ENCODE measurements at regions not wholly inside any gene's neighbourhood (a gene's known extent, or its start where the extent isn't known, plus 50 kb on each side); places are given as distances from the start of the nearest gene placed in this dataset.

DNA sequence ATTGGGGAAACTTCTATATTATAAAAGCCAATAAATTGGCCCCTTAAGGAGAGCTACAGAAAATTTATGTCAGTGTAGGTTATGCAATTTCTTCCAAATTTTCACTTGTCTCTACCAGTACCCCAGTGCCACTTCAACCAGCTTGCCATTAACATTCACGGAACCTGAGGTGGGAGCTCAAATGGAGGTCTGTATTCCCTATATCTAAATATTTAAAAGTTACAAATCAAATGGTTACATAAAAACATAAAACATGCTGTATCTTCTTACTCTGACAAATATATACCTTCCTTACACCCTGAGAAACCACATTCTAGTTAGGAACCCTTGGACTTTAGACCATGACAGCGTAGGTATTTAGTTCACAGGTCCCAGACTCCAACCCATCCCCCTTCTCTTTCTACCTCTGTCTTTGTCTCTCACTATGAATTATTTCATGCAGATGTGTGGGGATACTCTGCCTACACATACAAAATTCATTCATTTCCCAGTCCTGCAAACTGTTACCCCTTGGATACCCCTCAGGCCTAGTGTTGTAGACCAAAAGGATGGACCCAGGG, 127.8 kb upstream of the PMFBP1 start:
- Histone ChIP-seq H3K27ac (ENCODE audit: low read depth in 1 of 2, low read length in 2 of 2) (no peak overlapping the region), H3K79me2 (ENCODE audit: insufficient read depth, low read length) (no peaks in the 10 kb centered on the region), H3K9ac (ENCODE audit: insufficient read depth, low read length, poor library complexity, severe bottlenecking) (no peak overlapping the region), H3K9me3 (replicated peaks in 1 of 2; ENCODE audit: control insufficient read depth in 1 of 2, insufficient read depth in 1 of 2, low read length in 2 of 2) (no peaks in the 10 kb centered on the region), H3K4me2 (replicated peaks; ENCODE audit: extremely low read depth, low read length, poor library complexity, severe bottlenecking) (no peak overlapping the region), H3K27me3 (ENCODE audit: control insufficient read depth in 2 of 2, insufficient read depth in 2 of 2, low read length in 2 of 2) (no peaks in the 10 kb centered on the region), H3K4me1 (ENCODE audit: control insufficient read depth in 1 of 2, insufficient read depth in 2 of 2, low read length in 2 of 2) (no peaks in the 10 kb centered on the region), H3K4me3 (replicated peaks in 1 of 3; ENCODE audit: low read depth in 2 of 3, low read length in 3 of 3) (no peak overlapping the region), H3K36me3 (replicated peaks in 1 of 2; ENCODE audit: control insufficient read depth in 1 of 2, insufficient read depth in 2 of 2, low read length in 2 of 2) (no peaks in the 10 kb centered on the region), H2AFZ (ENCODE audit: insufficient read depth, low read depth, low read length, poor library complexity, severe bottlenecking) (no peak overlapping the region), H4K20me1 (ENCODE audit: insufficient read depth, low read length) (no peaks in the 10 kb centered on the region)
- no peak for DNase-seq
- Mint-ChIP-seq H3K27ac (peak overlapping the region in 1 of 7 donors; percentile 2), H3K9me3 (peaks cover 0 to 4% (median 2%) of the 10 kb centered on the region in 7 donors), H3K36me3 (peaks cover 0 to 5% of the 10 kb centered on the region in 2 donors), H3K27me3 (ENCODE audit: low read depth in 3 of 3) (no peaks in the 10 kb centered on the region), H3K4me3 (no peak overlapping the region), H3K4me1 (no peaks in the 10 kb centered on the region)
- WGBS (ENCODE audit: insufficient coverage): 100% methylated on average over 1 of the region's 2 CpGs
- intact Hi-C loops (cut with micrococcal nuclease): no loop called here
- TF ChIP-seq, protein P1, sequence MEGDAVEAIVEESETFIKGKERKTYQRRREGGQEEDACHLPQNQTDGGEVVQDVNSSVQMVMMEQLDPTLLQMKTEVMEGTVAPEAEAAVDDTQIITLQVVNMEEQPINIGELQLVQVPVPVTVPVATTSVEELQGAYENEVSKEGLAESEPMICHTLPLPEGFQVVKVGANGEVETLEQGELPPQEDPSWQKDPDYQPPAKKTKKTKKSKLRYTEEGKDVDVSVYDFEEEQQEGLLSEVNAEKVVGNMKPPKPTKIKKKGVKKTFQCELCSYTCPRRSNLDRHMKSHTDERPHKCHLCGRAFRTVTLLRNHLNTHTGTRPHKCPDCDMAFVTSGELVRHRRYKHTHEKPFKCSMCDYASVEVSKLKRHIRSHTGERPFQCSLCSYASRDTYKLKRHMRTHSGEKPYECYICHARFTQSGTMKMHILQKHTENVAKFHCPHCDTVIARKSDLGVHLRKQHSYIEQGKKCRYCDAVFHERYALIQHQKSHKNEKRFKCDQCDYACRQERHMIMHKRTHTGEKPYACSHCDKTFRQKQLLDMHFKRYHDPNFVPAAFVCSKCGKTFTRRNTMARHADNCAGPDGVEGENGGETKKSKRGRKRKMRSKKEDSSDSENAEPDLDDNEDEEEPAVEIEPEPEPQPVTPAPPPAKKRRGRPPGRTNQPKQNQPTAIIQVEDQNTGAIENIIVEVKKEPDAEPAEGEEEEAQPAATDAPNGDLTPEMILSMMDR (IDR thresholded peaks at IDR 0.05): no peak

DNA sequence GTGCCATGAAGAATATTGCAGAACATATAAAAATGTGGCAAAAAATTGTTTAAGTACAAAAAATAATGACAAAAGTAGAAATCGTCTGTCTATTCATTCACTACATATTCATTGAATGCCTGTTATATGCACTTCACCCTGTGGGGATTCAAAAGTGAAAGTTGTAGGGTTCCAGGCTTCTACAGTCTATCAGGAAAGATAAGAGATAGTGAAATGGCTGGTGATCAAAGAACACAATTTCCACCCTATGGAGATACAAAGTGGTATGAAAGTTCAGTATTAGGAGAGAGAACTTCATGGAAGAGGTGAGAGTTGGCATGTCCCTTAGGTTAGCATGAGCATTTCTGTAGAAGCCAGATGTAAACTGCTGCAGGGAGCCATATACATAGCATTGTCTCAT, 127.0 kb upstream of the PMFBP1 start:
- H3K9me3 ChIP-seq (replicated peaks in 1 of 2; ENCODE audit: control insufficient read depth in 1 of 2, insufficient read depth in 1 of 2, low read length in 2 of 2): no peaks in the 10 kb centered on the region
- H3K27me3 Mint-ChIP-seq (ENCODE audit: low read depth in 3 of 3): no peaks in the 10 kb centered on the region
- intact Hi-C loops (cut with micrococcal nuclease): no loop called here
- no peak overlapping the region for H3K27ac ChIP-seq (ENCODE audit: low read depth in 1 of 2, low read length in 2 of 2)
- no peak overlapping the region for H2AFZ ChIP-seq (ENCODE audit: insufficient read depth, low read depth, low read length, poor library complexity, severe bottlenecking)
- TF ChIP-seq, protein P1 (IDR thresholded peaks at IDR 0.05): no peak
- H3K36me3 ChIP-seq (replicated peaks in 1 of 2; ENCODE audit: control insufficient read depth in 1 of 2, insufficient read depth in 2 of 2, low read length in 2 of 2): no peaks in the 10 kb centered on the region
- H3K4me2 ChIP-seq (replicated peaks; ENCODE audit: extremely low read depth, low read length, poor library complexity, severe bottlenecking): no peak overlapping the region
- no peak overlapping the region for H3K9ac ChIP-seq (ENCODE audit: insufficient read depth, low read length, poor library complexity, severe bottlenecking)
- H4K20me1 ChIP-seq (ENCODE audit: insufficient read depth, low read length): no peaks in the 10 kb centered on the region
- no peaks in the 10 kb centered on the region for H3K27me3 ChIP-seq (ENCODE audit: control insufficient read depth in 2 of 2, insufficient read depth in 2 of 2, low read length in 2 of 2)
- DNase-seq: no peak
- H3K4me3 ChIP-seq (replicated peaks in 1 of 3; ENCODE audit: low read depth in 2 of 3, low read length in 3 of 3): no peak overlapping the region
- H3K4me1 ChIP-seq (ENCODE audit: control insufficient read depth in 1 of 2, insufficient read depth in 2 of 2, low read length in 2 of 2): no peaks in the 10 kb centered on the region
- H3K4me3 Mint-ChIP-seq: no peak overlapping the region
- no CpG with 5 or more reads among the region's 1 CpG for WGBS (ENCODE audit: insufficient coverage)
- H3K4me1 Mint-ChIP-seq: no peaks in the 10 kb centered on the region
- no peaks in the 10 kb centered on the region for H3K79me2 ChIP-seq (ENCODE audit: insufficient read depth, low read length)
- H3K9me3 Mint-ChIP-seq: peaks cover 0 to 2% (median 2%) of the 10 kb centered on the region in 7 donors
- peaks cover 0 to 2% of the 10 kb centered on the region in 2 donors for H3K36me3 Mint-ChIP-seq
- H3K27ac Mint-ChIP-seq: no peak overlapping the region
